H9 (cell line): ENCODE measurements at regions not wholly inside any gene's neighbourhood (a gene's known extent, or its start where the extent isn't known, plus 50 kb on each side); places are given as distances from the start of the nearest gene placed in this dataset.

ENCODE experiments used
- DNase-seq: peaks from one replicate; pipeline ENCODE4 v3.0.0-alpha.2; 2017
- H2AFZ ChIP-seq: one replicate; pipeline ENCODE4 v1.6.1; 2013; ENCODE audit warnings: mild to moderate bottlenecking, low read length, control low read depth, moderate library complexity
- H2AK5ac ChIP-seq: 2 replicates; pipeline ENCODE4 v1.6.1; 2013; ENCODE audit warnings: low read length, control low read depth, mixed read lengths; ENCODE audit not compliant: insufficient read length
- H2BK120ac ChIP-seq: one replicate; pipeline ENCODE4 v1.6.1; 2013; ENCODE audit warnings: low read depth, mild to moderate bottlenecking, low read length, control low read depth, inconsistent platforms; ENCODE audit not compliant: poor library complexity, severe bottlenecking
- H2BK12ac ChIP-seq: 2 replicates; pipeline ENCODE4 v1.6.1; 2013; ENCODE audit warnings: low read length, control low read depth, mixed read lengths, low read depth; ENCODE audit not compliant: insufficient read length
- H2BK15ac ChIP-seq: 2 replicates; pipeline ENCODE4 v1.6.1; 2013; ENCODE audit warnings: low read depth, low read length, control low read depth
- H2BK20ac ChIP-seq: one replicate; pipeline ENCODE4 v1.6.1; 2013; ENCODE audit warnings: low read depth, mild to moderate bottlenecking, low read length, control low read depth, inconsistent platforms; ENCODE audit not compliant: poor library complexity, severe bottlenecking
- H2BK5ac ChIP-seq: 2 replicates; pipeline ENCODE4 v1.6.1; 2013; ENCODE audit warnings: low read length, control low read depth, mixed read lengths; ENCODE audit not compliant: insufficient read length
- H3K14ac ChIP-seq: 2 replicates; pipeline ENCODE4 v1.6.1; 2013; ENCODE audit warnings: low read length, control low read depth; ENCODE audit not compliant: insufficient read depth
- H3K18ac ChIP-seq: 2 replicates; pipeline ENCODE4 v1.6.1; 2013; ENCODE audit warnings: low read depth, mild to moderate bottlenecking, mixed read lengths, low read length, control low read depth; ENCODE audit not compliant: insufficient read length
- H3K23ac ChIP-seq: 2 replicates; pipeline ENCODE4 v1.6.1; 2013; ENCODE audit warnings: low read length, control low read depth, mixed read lengths, low read depth; ENCODE audit not compliant: insufficient read length
- H3K23me2 ChIP-seq: 2 replicates; pipeline ENCODE4 v1.6.1; 2013; ENCODE audit warnings: low read depth, mild to moderate bottlenecking, mixed read lengths, low read length, control low read depth; ENCODE audit not compliant: insufficient read length, poor library complexity, severe bottlenecking
- H3K27ac ChIP-seq: 2 replicates; pipeline ENCODE4 v1.5.1; 2013; ENCODE audit warnings: low read length, control low read depth, mixed read lengths, low read depth; ENCODE audit not compliant: insufficient read length
- H3K27me3 ChIP-seq: 2 replicates; pipeline ENCODE4 v1.6.1; 2013; ENCODE audit warnings: low read length, control low read depth, inconsistent platforms; ENCODE audit not compliant: insufficient read depth
- H3K4ac ChIP-seq: 2 replicates; pipeline ENCODE4 v1.6.1; 2013; ENCODE audit warnings: low read depth, mild to moderate bottlenecking, control low read depth, inconsistent platforms, low read length, moderate library complexity
- H3K4me1 ChIP-seq: 2 replicates; pipeline ENCODE4 v1.6.1; 2013; ENCODE audit warnings: low read length, control low read depth, inconsistent platforms; ENCODE audit not compliant: insufficient read depth
- H3K4me2 ChIP-seq: 2 replicates; pipeline ENCODE4 v1.6.1; 2013; ENCODE audit warnings: low read length, control low read depth, mixed read lengths; ENCODE audit not compliant: insufficient read length, insufficient read depth
- H3K56ac ChIP-seq: 2 replicates; pipeline ENCODE4 v1.6.1; 2013; ENCODE audit warnings: low read depth, mild to moderate bottlenecking, mixed read lengths, low read length, control low read depth; ENCODE audit not compliant: insufficient read length
- H3K79me1 ChIP-seq: 2 replicates; pipeline ENCODE4 v1.6.1; 2013; ENCODE audit warnings: low read depth, mild to moderate bottlenecking, moderate library complexity, low read length, control low read depth, inconsistent platforms; ENCODE audit not compliant: insufficient read depth, poor library complexity, severe bottlenecking
- H3K79me2 ChIP-seq: 2 replicates; pipeline ENCODE4 v1.6.1; 2013; ENCODE audit warnings: low read length, control low read depth, inconsistent platforms; ENCODE audit not compliant: insufficient read depth
- H3K9ac ChIP-seq: 2 replicates; pipeline ENCODE4 v1.6.1; 2013; ENCODE audit warnings: low read length, control low read depth, mixed read lengths; ENCODE audit not compliant: insufficient read length; ENCODE audit errors: extremely low read depth
- H3K9me3 ChIP-seq: one replicate; pipeline ENCODE4 v1.6.1; 2013; ENCODE audit warnings: low read depth, low read length, inconsistent platforms; ENCODE audit not compliant: control insufficient read depth
- H3T11ph ChIP-seq: one replicate; pipeline ENCODE4 v1.6.1; 2013; ENCODE audit warnings: mild to moderate bottlenecking, low read length, control low read depth, inconsistent platforms
- H4K20me1 ChIP-seq: one replicate; pipeline ENCODE4 v1.6.1; 2013; ENCODE audit not compliant: control insufficient read depth, insufficient read length, insufficient read depth
- H4K5ac ChIP-seq: 2 replicates; pipeline ENCODE4 v1.6.1; 2013; ENCODE audit warnings: low read depth, mild to moderate bottlenecking, mixed read lengths, low read length, control low read depth; ENCODE audit not compliant: insufficient read length
- H4K8ac ChIP-seq: replicated peaks from 2 replicates; pipeline ENCODE4 v1.6.1; 2013; ENCODE audit warnings: low read length, control low read depth, mixed read lengths, low read depth; ENCODE audit not compliant: insufficient read length
- H4K91ac ChIP-seq: 2 replicates; pipeline ENCODE4 v1.6.1; 2013; ENCODE audit warnings: low read depth, mild to moderate bottlenecking, moderate library complexity, mixed read lengths, low read length, control low read depth; ENCODE audit not compliant: insufficient read length
- H3K27ac Mint-ChIP-seq, 3 experiments: 2 replicates in 2 of 3; 3 replicates in 1 of 3; pipeline ENCODE4 v1.8.0; 2020 to 2021; ENCODE audit warnings: mixed read lengths in 3 of 3, mild to moderate bottlenecking in 1 of 3, moderate library complexity in 1 of 3
- H3K27me3 Mint-ChIP-seq: 2 replicates; pipeline ENCODE4 v1.8.0; 2021; ENCODE audit warnings: low read depth, mild to moderate bottlenecking, moderate library complexity, mixed read lengths
- H3K36me3 Mint-ChIP-seq, 3 experiments: 2 replicates in 2 of 3; 3 replicates in 1 of 3; pipeline ENCODE4 v1.8.0; 2020 to 2021; ENCODE audit warnings: low read depth in 3 of 3, mixed read lengths in 3 of 3; ENCODE audit not compliant: insufficient read depth in 1 of 3
- H3K4me1 Mint-ChIP-seq, 2 experiments: 2 replicates each; pipeline ENCODE4 v1.8.0; 2020; ENCODE audit warnings: mixed read lengths in 2 of 2
- H3K4me3 Mint-ChIP-seq, 2 experiments: 2 replicates in 1 of 2; 3 replicates in 1 of 2; pipeline ENCODE4 v1.8.0; 2020 to 2021; ENCODE audit warnings: mild to moderate bottlenecking in 2 of 2, mixed read lengths in 2 of 2, moderate library complexity in 1 of 2
- H3K9me3 Mint-ChIP-seq, 2 experiments: 2 replicates in 1 of 2; 3 replicates in 1 of 2; pipeline ENCODE4 v1.8.0; 2020; ENCODE audit warnings: mild to moderate bottlenecking in 2 of 2, mixed read lengths in 2 of 2, moderate library complexity in 1 of 2
- CTCF ChIP-seq: fragments of 200-600 bp; sonication (generic); conservative IDR thresholded peaks from 3 replicates; pipeline ENCODE4 v1.8.0; 2021; ENCODE audit warnings: antibody characterized with exemption, mild to moderate bottlenecking
- WGBS: extraction: QIAGEN DNeasy Blood & Tissue Kit; methylation state at CpG from one replicate; pipeline ENCODE4 v1.1.7; 2013; ENCODE audit warnings: missing lambda C conversion rate, low lambda C conversion rate, mixed read lengths; ENCODE audit not compliant: insufficient read length; ENCODE audit errors: extremely low coverage; 5-methylcytosine and 5-hydroxymethylcytosine counted together

DNA sequence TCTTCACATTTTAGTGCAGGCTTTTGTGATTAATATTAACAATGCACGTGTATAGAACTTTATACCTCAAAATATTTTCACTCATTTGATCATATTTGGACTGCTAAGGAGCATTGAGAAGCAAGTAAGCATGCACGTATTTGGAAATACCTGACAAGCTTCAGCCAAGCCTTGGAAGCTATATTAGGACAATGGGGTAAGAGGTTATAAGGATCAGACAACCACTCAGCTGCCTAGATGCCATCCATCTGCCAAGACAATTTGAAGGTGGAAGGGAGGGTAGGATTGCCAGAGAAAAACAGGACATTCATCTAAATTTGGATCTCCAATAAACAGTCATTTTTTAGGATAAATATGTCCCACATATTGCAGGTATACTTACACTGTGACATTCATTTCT is 394.9 kb upstream of the CFAP20DC start:
- H3K27ac Mint-ChIP-seq: no peak overlapping the region
- H3K9me3 ChIP-seq: no peaks in the 10 kb centered on the region
- DNase-seq: no peak
- no peaks in the 10 kb centered on the region for H3K79me1 ChIP-seq
- WGBS: no CpG with 5 or more reads among the region's 2 CpGs
- H3K9me3 Mint-ChIP-seq: no peaks in the 10 kb centered on the region; a peak in 1 of 5 replicates
- no peak overlapping the region for H3K56ac ChIP-seq
- H3K4me2 ChIP-seq: no peak overlapping the region
- H4K5ac ChIP-seq: no peak overlapping the region
- H4K91ac ChIP-seq: no peak overlapping the region
- H3K79me2 ChIP-seq: no peaks in the 10 kb centered on the region
- peaks cover 100% of the 10 kb centered on the region for H3K27me3 Mint-ChIP-seq
- H2BK5ac ChIP-seq: no peak overlapping the region
- H3K14ac ChIP-seq: no peak overlapping the region
- H3K23me2 ChIP-seq: no peaks in the 10 kb centered on the region
- no peak overlapping the region for H4K8ac ChIP-seq
- H3K27me3 ChIP-seq: peaks cover 38% of the 10 kb centered on the region
- no peak overlapping the region for H3K4ac ChIP-seq
- H3K27ac ChIP-seq: no peak overlapping the region
- no peak overlapping the region for H2AFZ ChIP-seq
- no peaks in the 10 kb centered on the region for H3K4me1 ChIP-seq
- H2BK12ac ChIP-seq: no peak overlapping the region
- no peak for TF ChIP-seq CTCF
- H3K23ac ChIP-seq: no peak overlapping the region
- H3K4me1 Mint-ChIP-seq: peaks cover 3 to 6% of the 10 kb centered on the region in 2 experiments
- H3K9ac ChIP-seq: no peak overlapping the region
- no peaks in the 10 kb centered on the region for H4K20me1 ChIP-seq
- no peak overlapping the region for H3K18ac ChIP-seq
- H2BK15ac ChIP-seq: no peak overlapping the region
- H3T11ph ChIP-seq: no peak overlapping the region
- H2AK5ac ChIP-seq: no peak overlapping the region
- H2BK20ac ChIP-seq: no peak overlapping the region
- no peak overlapping the region for H3K4me3 Mint-ChIP-seq
- H3K36me3 Mint-ChIP-seq: no peaks in the 10 kb centered on the region
- H2BK120ac ChIP-seq: no peak overlapping the region
